ENCODE measurements at regions not wholly inside any gene's neighbourhood (a gene's known extent, or its start where the extent isn't known, plus 50 kb on each side); places are given as distances from the start of the nearest gene placed in this dataset.
"Not testable (repeated sequence)": the region's sequence is repeated elsewhere in the genome, so short reads cannot be mapped to it uniquely, and the experiment has no call there.

DNA sequence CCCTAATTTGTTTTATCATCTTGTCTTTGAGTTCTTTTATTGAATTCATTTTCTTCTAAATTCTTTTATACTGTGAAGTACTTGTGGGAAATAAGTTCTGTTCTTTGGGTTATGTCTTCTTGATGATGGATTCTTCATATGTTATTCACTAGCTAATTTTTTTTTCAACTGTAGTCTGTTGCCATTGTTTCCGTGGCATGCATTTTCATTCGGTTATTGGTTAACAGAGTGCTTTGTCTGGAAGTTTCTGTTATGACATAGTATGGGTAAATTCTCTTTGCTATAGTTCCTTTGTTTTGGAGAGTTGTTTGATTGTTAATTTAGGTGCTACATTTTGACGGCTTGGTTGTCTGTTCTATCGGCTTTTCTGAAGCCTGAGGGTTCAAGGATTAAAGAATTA, 184.9 kb upstream of the AADAT start:
- DNase-seq (ENCODE audit: low spot score): no peak

GRCh38 chr4:170272959-170273358, 183.2 kb upstream of the AADAT start:
- DNase-seq (ENCODE audit: low spot score): no peak

DNA sequence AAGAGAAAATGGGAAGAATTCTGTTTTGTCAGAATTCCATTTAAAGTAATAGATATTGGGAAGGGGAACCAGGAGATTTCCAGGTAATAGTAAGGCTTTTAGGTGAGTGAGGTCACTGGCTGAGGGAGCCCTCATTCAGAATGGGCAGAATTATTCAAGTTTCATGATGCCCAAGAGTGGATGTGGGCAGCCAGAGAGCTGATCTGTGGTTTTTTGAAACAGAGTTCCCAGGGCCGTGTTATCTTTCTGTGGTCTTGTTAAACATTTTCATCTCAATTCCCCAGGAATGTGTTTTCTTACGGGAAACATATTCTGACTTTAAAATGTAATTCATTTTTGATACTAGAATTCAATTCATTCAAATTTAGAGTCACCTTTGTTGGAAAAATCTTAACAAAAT, 182.0 kb upstream of the AADAT start:
- DNase-seq (ENCODE audit: low spot score): no peak

DNA sequence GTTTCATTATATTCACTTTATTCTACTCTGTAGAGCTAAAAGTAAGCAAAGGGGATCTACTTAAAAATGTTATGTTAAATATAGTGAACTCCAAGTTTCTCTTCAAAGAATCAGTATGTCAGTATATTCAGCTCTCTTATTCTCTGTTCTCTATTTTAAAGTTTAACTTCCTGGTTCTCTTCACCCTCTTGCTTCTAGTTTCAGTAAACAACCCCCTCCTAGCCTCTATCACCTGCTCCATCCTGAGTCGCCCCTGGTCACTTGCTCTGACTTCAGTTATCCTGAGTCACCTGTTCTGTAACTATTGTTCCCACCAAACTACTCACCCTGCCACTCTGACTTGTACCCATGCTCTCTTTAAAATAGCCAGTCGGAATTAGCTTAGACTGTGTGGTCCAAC, 180.9 kb upstream of the AADAT start:
- DNase-seq (ENCODE audit: low spot score): no peak

GRCh38 chr4:170269950-170270349, 180.2 kb upstream of the AADAT start:
- DNase-seq (ENCODE audit: low spot score): no peak

- DNase-seq (ENCODE audit: low spot score): peak; percentile 79
Measured at GRCh38 chr4:170259631-170260153, 169.9 kb upstream of the AADAT start.

- no peak for DNase-seq (ENCODE audit: low spot score)
Measured at GRCh38 chr4:170256807-170257206, 167.1 kb upstream of the AADAT start.

DNA sequence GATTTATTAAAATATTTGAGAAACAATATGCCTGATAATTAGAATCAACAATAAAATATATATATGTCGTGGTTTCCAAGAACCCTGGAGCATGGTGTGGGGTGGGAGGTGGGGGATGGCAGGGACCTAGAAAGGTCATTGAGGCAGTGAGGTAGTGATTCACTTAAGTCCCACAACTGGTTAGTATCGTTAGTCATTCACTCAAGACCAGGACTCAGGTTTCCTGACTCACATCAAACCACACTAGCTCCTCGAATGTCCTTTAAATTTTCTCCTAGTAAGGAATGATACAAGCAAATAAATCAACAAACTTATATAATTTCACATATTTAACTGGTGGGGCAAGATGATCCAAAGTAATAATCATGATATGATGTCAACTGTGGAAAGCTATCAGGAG, 158.8 kb upstream of the AADAT start:
- no peak for DNase-seq (ENCODE audit: low spot score)

- peak; percentile 57 for DNase-seq (ENCODE audit: low spot score)
Measured at GRCh38 chr4:170248029-170248428, 158.3 kb upstream of the AADAT start.

DNA sequence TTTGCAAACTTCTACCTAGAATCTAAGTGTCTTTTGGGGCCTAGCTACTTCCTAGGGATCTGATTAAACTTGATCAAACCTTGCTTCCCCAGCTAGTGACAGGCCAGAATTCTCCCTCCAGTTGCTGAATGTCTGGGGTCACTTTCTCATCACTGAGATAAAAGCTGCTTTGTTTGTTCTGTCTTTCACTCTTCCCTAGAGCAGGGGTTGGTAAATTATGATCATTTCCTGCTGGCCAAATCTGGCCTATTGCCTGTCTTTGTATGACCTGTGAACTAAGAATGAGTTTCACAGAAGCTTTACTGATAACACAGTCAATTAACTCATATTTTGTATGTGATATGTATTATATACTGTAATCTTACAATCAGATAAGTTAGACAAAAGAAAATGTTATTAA, 157.8 kb upstream of the AADAT start:
- DNase-seq (ENCODE audit: low spot score): peak; percentile 88

GRCh38 chr4:170243662-170244288, 154.0 kb upstream of the AADAT start:
- DNase-seq (ENCODE audit: low spot score): no peak

DNA sequence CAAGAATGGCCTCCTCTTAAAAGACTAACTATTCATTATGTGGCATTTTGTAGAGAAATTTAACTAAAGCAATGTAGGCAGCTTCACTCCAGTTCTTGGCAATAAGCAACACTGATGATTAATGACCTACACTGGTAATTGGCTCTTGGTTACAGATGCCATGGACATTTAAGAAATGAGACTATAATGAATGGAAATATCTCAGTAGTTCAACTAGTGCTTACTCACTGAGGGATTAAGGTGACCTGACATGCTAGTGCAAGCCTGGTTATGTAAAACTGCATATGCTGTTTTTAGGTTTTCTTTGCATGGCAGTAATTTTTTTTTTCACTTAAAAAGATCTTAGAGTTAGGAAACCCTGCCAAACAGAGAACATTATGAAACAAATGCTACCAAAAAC, 152.7 kb upstream of the AADAT start:
- no peak for DNase-seq (ENCODE audit: low spot score)

DNA sequence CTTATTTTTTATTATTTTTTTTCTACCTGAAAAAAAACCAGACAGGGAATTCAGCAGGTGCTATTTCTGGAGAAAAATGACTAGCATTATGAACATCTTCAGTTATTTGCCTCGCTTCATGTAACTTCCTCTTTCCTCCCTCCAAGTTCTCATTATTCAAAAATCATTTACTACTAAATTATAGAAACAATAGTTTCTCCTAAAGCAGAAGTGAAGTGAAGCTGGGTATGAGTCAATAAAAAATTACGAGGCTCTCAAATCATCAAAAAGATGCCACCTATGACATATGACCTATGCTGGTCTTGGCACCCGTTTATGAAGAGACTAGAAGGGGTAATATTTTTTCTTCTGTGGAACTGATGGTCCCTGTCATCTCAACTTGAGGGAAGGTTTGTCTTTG, 145.0 kb upstream of the AADAT start:
- DNase-seq (ENCODE audit: low spot score): no peak

DNA sequence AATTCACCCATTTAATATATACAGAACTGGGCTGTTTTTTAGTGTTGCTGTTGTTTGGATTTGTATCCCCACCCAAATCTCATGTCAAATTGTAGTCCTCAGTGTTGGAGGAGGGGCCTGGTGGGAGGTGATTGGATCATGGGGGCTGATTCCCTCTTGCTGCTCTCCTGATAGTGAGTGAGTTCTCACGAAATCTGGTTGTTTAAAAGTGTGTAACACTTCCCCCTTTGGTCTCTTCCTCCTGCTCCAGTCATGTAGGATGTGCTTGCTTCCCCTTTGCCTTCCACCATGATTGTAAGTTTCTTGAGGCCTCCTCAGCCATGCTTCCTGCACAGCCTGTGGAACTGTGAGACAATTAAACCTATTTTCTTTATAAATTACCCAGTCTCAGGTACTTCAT, 141.6 kb upstream of the AADAT start:
- no peak for DNase-seq (ENCODE audit: low spot score)

GRCh38 chr4:170230242-170230641, 140.5 kb upstream of the AADAT start:
- no peak for DNase-seq (ENCODE audit: low spot score)

GRCh38 chr4:170229006-170229405, 139.2 kb upstream of the AADAT start:
- no peak for DNase-seq (ENCODE audit: low spot score)

GRCh38 chr4:170227928-170228327, 138.2 kb upstream of the AADAT start:
- DNase-seq (ENCODE audit: low spot score): no peak

- DNase-seq (ENCODE audit: low spot score): no peak
Measured at GRCh38 chr4:170226288-170226687, 136.5 kb upstream of the AADAT start.

DNA sequence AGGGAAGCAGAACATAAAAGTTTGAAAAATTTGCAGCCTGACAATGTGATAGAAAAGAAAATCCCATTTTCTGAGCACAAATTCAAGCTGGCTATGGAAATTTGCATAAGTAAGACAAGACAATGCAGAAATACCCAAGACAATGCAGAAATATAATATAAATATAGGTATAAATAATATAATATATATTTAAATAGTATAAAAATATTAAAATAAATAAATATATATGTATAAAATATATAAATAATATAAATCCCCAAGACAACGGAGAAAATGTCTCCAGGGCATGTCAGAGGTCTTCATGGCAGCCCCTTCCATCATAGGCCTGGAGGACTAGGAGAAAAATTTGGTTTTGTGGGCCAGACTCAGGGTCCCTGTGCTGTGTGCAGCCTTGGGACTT, 125.0 kb upstream of the AADAT start:
- no peak for DNase-seq (ENCODE audit: low spot score)

DNA sequence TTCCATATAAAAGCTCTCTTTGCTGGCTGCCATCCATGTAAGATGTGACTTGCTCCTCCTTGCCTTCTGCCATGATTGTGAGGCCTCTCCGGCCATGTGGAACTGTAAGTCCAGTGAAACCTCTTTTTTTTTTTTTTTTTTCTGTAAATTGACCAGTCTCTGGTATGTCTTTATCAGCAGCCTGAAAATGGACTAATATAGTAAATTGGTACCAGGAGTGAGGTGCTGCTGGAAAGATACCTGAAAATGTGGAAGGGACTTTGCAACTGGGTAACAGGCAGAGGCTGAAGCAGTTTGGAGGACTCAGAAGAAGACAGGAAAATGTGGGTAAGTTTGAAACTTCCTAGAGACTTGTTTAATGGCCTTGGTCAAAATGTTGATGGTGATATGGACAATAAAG, 124.3 kb upstream of the AADAT start:
- no peak for DNase-seq (ENCODE audit: low spot score)

DNA sequence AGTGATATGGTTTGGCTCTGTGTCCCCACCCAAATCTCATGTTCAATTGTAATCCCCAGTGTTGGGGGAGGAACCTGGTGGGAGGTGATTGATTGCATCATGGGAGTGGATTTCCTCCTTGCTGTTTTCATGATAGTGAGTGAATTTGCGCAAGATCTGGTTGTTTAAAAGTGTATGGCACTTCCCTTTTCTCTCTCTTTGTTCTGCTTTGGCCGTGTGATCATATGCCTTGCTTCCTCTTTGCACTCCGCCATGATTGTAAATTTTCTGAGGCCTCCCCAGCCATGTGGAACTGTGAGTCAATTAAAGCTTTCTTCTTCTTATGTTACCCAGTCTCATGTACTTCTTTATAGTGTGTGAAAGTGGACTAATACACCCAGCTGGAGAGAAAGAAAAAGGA, 113.0 kb upstream of the AADAT start:
- DNase-seq (ENCODE audit: low spot score): no peak

- peak; percentile 60 for DNase-seq (ENCODE audit: low spot score)
Measured at GRCh38 chr4:170198747-170199146, 109.0 kb upstream of the AADAT start.

GRCh38 chr4:170194794-170195193, 105.0 kb upstream of the AADAT start:
- DNase-seq (ENCODE audit: low spot score): not testable (repeated sequence)

DNA sequence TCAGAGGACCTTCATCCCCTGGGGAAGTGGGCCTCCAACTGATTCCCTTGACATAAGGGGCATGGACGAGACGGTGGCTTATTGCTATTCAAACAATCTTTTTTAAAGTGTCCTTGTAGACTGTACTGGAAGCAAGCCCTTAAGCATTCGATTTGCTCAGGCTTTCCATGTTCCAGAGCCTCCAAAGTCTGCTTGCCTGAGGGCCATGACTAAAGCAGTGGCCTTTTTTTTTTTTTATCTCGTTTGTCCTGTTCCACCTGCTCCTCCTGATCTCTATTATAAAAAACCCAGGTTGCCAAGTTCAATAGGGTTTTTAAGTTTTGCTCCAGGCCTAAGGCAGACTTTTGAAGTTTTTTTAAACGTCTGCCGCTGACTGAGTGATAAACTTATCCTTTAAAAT, 103.7 kb upstream of the AADAT start:
- no peak for DNase-seq (ENCODE audit: low spot score)

DNA sequence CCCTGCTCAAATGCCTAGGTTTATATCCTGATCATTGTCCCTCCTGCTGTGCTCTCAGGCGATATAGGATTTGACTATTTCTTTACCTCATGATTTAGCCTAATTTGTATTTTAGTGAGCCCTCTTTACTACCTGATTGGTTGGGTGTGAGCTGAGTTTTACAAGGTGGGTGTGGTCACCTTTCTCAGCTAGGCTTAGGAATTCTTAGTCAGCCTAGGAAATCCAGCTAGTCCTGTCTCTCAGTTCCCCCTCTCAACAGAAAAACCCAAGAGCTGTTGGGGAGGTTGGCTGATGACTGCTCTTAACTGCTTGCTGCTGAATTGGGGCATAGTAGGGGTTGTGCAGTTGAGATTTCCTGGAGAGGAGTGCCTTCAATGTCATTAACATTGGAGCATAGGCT, 100.5 kb upstream of the AADAT start:
- no peak for DNase-seq (ENCODE audit: low spot score)

Data from COLO829 (cell line).